MM.1S (cell line): ENCODE measurements at regions not wholly inside any gene's neighbourhood (a gene's known extent, or its start where the extent isn't known, plus 50 kb on each side); places are given as distances from the start of the nearest gene placed in this dataset.

Source experiments
- DNase-seq: peaks from one replicate; pipeline ENCODE4 v3.0.0-alpha.2; 2015
- H2AFZ ChIP-seq: fragments of 300-600 bp; sonication (generic); 2 replicates; pipeline ENCODE4 v1.6.0; 2016; ENCODE audit warnings: antibody characterized with exemption, low read length
- H3F3A ChIP-seq: fragments of 300-600 bp; sonication (generic); 2 replicates; pipeline ENCODE4 v1.6.1; 2016; ENCODE audit warnings: mild to moderate bottlenecking, antibody characterized with exemption, low read length, moderate library complexity, mixed read lengths; ENCODE audit not compliant: insufficient read depth
- H3K27ac ChIP-seq: fragments of 300-600 bp; sonication (generic); 2 replicates; pipeline ENCODE4 v1.5.1; 2016; ENCODE audit warnings: mild to moderate bottlenecking, low read length
- H3K27me3 ChIP-seq: fragments of 300-600 bp; sonication (generic); replicated peaks from 2 replicates; pipeline ENCODE4 v1.6.0; 2016; ENCODE audit warnings: low read length; ENCODE audit not compliant: insufficient read depth
- H3K36me3 ChIP-seq: fragments of 300-600 bp; sonication (generic); replicated peaks from 2 replicates; pipeline ENCODE4 v1.6.1; 2016; ENCODE audit warnings: mild to moderate bottlenecking, low read length, mixed read lengths; ENCODE audit not compliant: insufficient read depth
- H3K4me1 ChIP-seq: fragments of 300-600 bp; sonication (generic); 2 replicates; pipeline ENCODE4 v1.6.1; 2016; ENCODE audit warnings: low read length, mixed read lengths
- H3K4me2 ChIP-seq: fragments of 300-600 bp; sonication (generic); 2 replicates; pipeline ENCODE4 v1.6.0; 2016; ENCODE audit warnings: low read depth, low read length
- H3K4me3 ChIP-seq: fragments of 300-600 bp; sonication (generic); 2 replicates; pipeline ENCODE4 v1.5.1; 2016; ENCODE audit warnings: low read length, mixed read lengths
- H3K79me2 ChIP-seq: fragments of 300-600 bp; sonication (generic); 2 replicates; pipeline ENCODE4 v1.6.1; 2016; ENCODE audit warnings: mixed run types, low read length, mixed read lengths
- H3K9ac ChIP-seq: fragments of 300-600 bp; sonication (generic); 2 replicates; pipeline ENCODE4 v1.6.1; 2016; ENCODE audit warnings: low read length, mixed read lengths
- H3K9me2 ChIP-seq: fragments of 300-600 bp; sonication (generic); replicated peaks from 2 replicates; pipeline ENCODE4 v1.6.1; 2016; ENCODE audit warnings: mild to moderate bottlenecking, low read length, mixed read lengths; ENCODE audit not compliant: insufficient read depth
- H3K9me3 ChIP-seq: fragments of 300-600 bp; sonication (generic); replicated peaks from 2 replicates; pipeline ENCODE4 v1.6.1; 2016; ENCODE audit warnings: mild to moderate bottlenecking, low read length, mixed read lengths; ENCODE audit not compliant: insufficient read depth
- H4K20me1 ChIP-seq: fragments of 300-600 bp; sonication (generic); 2 replicates; pipeline ENCODE4 v1.6.1; 2016; ENCODE audit warnings: mild to moderate bottlenecking, low read length, moderate library complexity, mixed read lengths; ENCODE audit not compliant: insufficient read depth
- CTCF ChIP-seq: fragments of 300-600 bp; sonication (generic); IDR thresholded peaks from 2 replicates; pipeline ENCODE4 v1.5.1; 2016; ENCODE audit warnings: antibody characterized with exemption, low read length, mixed read lengths
- EZH2 ChIP-seq: fragments of 300-600 bp; sonication (generic); optimal IDR thresholded peaks from 2 replicates; pipeline ENCODE3; 2017; ENCODE audit warnings: low read depth, mild to moderate bottlenecking, antibody characterized with exemption, low read length, mixed read lengths
- EZH2phosphoT487 ChIP-seq: fragments of 300-600 bp; sonication (generic); IDR thresholded peaks from 2 replicates; pipeline ENCODE4 v1.6.1; 2018; ENCODE audit warnings: antibody characterized with exemption, low read length

GRCh38 chr7:125727215-125727614 is 797.6 kb upstream of the POT1 start:
- Histone ChIP-seq H3K4me1 (no peaks in the 10 kb centered on the region), H3F3A (no peaks in the 10 kb centered on the region), H3K4me2 (no peak overlapping the region), H3K4me3 (no peak overlapping the region), H3K9me3 (no peaks in the 10 kb centered on the region), H3K9ac (no peak overlapping the region), H3K27ac (no peak overlapping the region), H4K20me1 (no peaks in the 10 kb centered on the region), H3K36me3 (no peaks in the 10 kb centered on the region), H3K9me2 (no peaks in the 10 kb centered on the region), H3K27me3 (no peaks in the 10 kb centered on the region), H2AFZ (no peak overlapping the region), H3K79me2 (no peaks in the 10 kb centered on the region)
- no peak for TF ChIP-seq EZH2
- TF ChIP-seq CTCF, result no peak
- no peak for TF ChIP-seq EZH2phosphoT487
- no peak for DNase-seq

- Histone ChIP-seq H3K9me2 (no peaks in the 10 kb centered on the region), H3K27me3 (no peaks in the 10 kb centered on the region), H3K79me2 (no peaks in the 10 kb centered on the region), H3K4me2 (no peak overlapping the region), H2AFZ (no peak overlapping the region), H3K27ac (no peak overlapping the region), H3K9me3 (no peaks in the 10 kb centered on the region), H3K9ac (no peak overlapping the region), H3K4me3 (no peak overlapping the region), H4K20me1 (no peaks in the 10 kb centered on the region), H3K36me3 (no peaks in the 10 kb centered on the region), H3K4me1 (no peaks in the 10 kb centered on the region), H3F3A (no peaks in the 10 kb centered on the region)
- no peak for DNase-seq
- no peak for TF ChIP-seq EZH2phosphoT487
- TF ChIP-seq EZH2, result no peak
Measured at GRCh38 chr7:125695626-125696025, 766.0 kb upstream of the POT1 start.

GRCh38 chr7:125683156-125683555 is 753.5 kb upstream of the POT1 start:
- H3K27me3 ChIP-seq, result no peaks in the 10 kb centered on the region
- no peaks in the 10 kb centered on the region; the same call in 1 of the 2 replicates for H3K4me1 ChIP-seq
- H3F3A ChIP-seq, result no peaks in the 10 kb centered on the region
- H3K9ac ChIP-seq, result no peak overlapping the region
- H3K27ac ChIP-seq, result no peak overlapping the region
- no peaks in the 10 kb centered on the region for H4K20me1 ChIP-seq
- no peak overlapping the region for H3K4me3 ChIP-seq
- no peak overlapping the region for H2AFZ ChIP-seq
- no peaks in the 10 kb centered on the region for H3K9me3 ChIP-seq
- H3K36me3 ChIP-seq, result no peaks in the 10 kb centered on the region
- no peaks in the 10 kb centered on the region for H3K9me2 ChIP-seq
- DNase-seq, result no peak
- H3K79me2 ChIP-seq, result no peaks in the 10 kb centered on the region
- no peak for TF ChIP-seq EZH2phosphoT487
- no peak for TF ChIP-seq CTCF
- no peak for TF ChIP-seq EZH2
- no peak overlapping the region for H3K4me2 ChIP-seq

GRCh38 chr7:125681508-125681907 is 751.9 kb upstream of the POT1 start:
- no peaks in the 10 kb centered on the region for H4K20me1 ChIP-seq
- H3K9me2 ChIP-seq, result no peaks in the 10 kb centered on the region
- H3F3A ChIP-seq, result no peaks in the 10 kb centered on the region
- no peaks in the 10 kb centered on the region for H3K27me3 ChIP-seq
- no peaks in the 10 kb centered on the region for H3K79me2 ChIP-seq
- no peak overlapping the region for H3K4me2 ChIP-seq
- H3K9ac ChIP-seq, result no peak overlapping the region
- H3K4me1 ChIP-seq, result no peaks in the 10 kb centered on the region; the same call in 1 of the 2 replicates
- H3K36me3 ChIP-seq, result no peaks in the 10 kb centered on the region
- no peaks in the 10 kb centered on the region for H3K9me3 ChIP-seq
- H2AFZ ChIP-seq, result no peak overlapping the region
- TF ChIP-seq CTCF, result no peak
- TF ChIP-seq EZH2, result no peak
- no peak for TF ChIP-seq EZH2phosphoT487
- H3K27ac ChIP-seq, result no peak overlapping the region
- no peak overlapping the region for H3K4me3 ChIP-seq
- DNase-seq, result no peak
